OCI-LY7 (cell line): ENCODE measurements at regions not wholly inside any gene's neighbourhood (a gene's known extent, or its start where the extent isn't known, plus 50 kb on each side); places are given as distances from the start of the nearest gene placed in this dataset.
"Not testable (repeated sequence)": the region's sequence is repeated elsewhere in the genome, so short reads cannot be mapped to it uniquely, and the experiment has no call there.

Experiments used
- BruUV-seq: library from RNA; stranded (reverse); fragments of 400-500 nt; replicated peaks from 2 replicates; lab custom pipeline; 2021; lab: Mats Ljungman, UMichigan
- CTCF ChIA-PET: fragments of 300-600 bp; sonication (Branson Sonifier 250); formaldehyde crosslinking; loops from one replicate; lab custom pipeline; 2022; ENCODE audit warnings: antibody characterized with exemption; ENCODE audit not compliant: unreplicated experiment; lab: Charles Lee
- POLR2A ChIA-PET: fragments of 300-600 bp; sonication (Branson Sonifier 250); formaldehyde crosslinking; loops from one replicate; lab custom pipeline; 2022; ENCODE audit warnings: antibody characterized with exemption; lab: Charles Lee
- DNase-seq: peaks from one replicate; pipeline ENCODE4 v3.0.0-alpha.2; 2015; ENCODE audit warnings: low spot score
- H2AFZ ChIP-seq: fragments of 200-600 bp; sonication (generic), shearing (Covaris generic); 2 replicates; pipeline ENCODE4 v1.6.1; 2014; ENCODE audit warnings: mild to moderate bottlenecking, antibody characterized with exemption, low read length, moderate library complexity
- H3K27ac ChIP-seq: fragments of 200-600 bp; sonication (generic); 2 replicates; pipeline ENCODE4 v1.5.1; 2014; ENCODE audit warnings: mixed run types, low read depth, mild to moderate bottlenecking, moderate library complexity, low read length, inconsistent platforms; ENCODE audit not compliant: poor library complexity, severe bottlenecking
- H3K36me3 ChIP-seq: fragments of 200-600 bp; sonication (generic); 2 replicates; pipeline ENCODE4 v1.6.1; 2014; ENCODE audit warnings: mild to moderate bottlenecking, antibody characterized with exemption, low read length, moderate library complexity, mixed read lengths; ENCODE audit not compliant: insufficient read depth
- H3K4me1 ChIP-seq: fragments of 200-600 bp; sonication (generic); 2 replicates; pipeline ENCODE4 v1.5.1; 2014; ENCODE audit warnings: mild to moderate bottlenecking, low read length; ENCODE audit not compliant: insufficient read depth, poor library complexity, severe bottlenecking
- H3K4me2 ChIP-seq: fragments of 200-600 bp; sonication (generic); 2 replicates; pipeline ENCODE4 v1.6.1; 2014; ENCODE audit warnings: mild to moderate bottlenecking, low read length
- H3K4me3 ChIP-seq: fragments of 200-600 bp; sonication (generic); 2 replicates; pipeline ENCODE4 v1.5.1; 2014; ENCODE audit warnings: mild to moderate bottlenecking, low read depth, low read length; ENCODE audit not compliant: poor library complexity, severe bottlenecking
- H3K79me2 ChIP-seq: fragments of 200-600 bp; sonication (generic); 2 replicates; pipeline ENCODE4 v1.6.1; 2016; ENCODE audit warnings: low read depth, mild to moderate bottlenecking, low read length, moderate library complexity, mixed read lengths; ENCODE audit not compliant: insufficient read depth
- H3K9me2 ChIP-seq: fragments of 200-600 bp; sonication (generic); 2 replicates; pipeline ENCODE4 v1.6.1; 2016; ENCODE audit warnings: mild to moderate bottlenecking, low read length, mixed read lengths; ENCODE audit not compliant: insufficient read depth
- H3K9me3 ChIP-seq: fragments of 200-600 bp; sonication (generic); 2 replicates; pipeline ENCODE4 v1.6.1; 2014; ENCODE audit warnings: mild to moderate bottlenecking, mixed run types, low read length, mixed read lengths
- H4K20me1 ChIP-seq: fragments of 200-600 bp; sonication (generic); 2 replicates; pipeline ENCODE4 v1.6.1; 2014; ENCODE audit warnings: mild to moderate bottlenecking, antibody characterized with exemption, low read length, moderate library complexity, mixed read lengths; ENCODE audit not compliant: insufficient read depth
- EZH2phosphoT487 ChIP-seq: fragments of 200-600 bp; sonication (generic); IDR thresholded peaks from 2 replicates; pipeline ENCODE4 v1.6.1; 2018; ENCODE audit warnings: low read depth, borderline replicate concordance, mild to moderate bottlenecking, mixed run types, antibody characterized with exemption, low read length, moderate library complexity, mixed read lengths
- intact Hi-C: fragments of 100-400 bp; cut with micrococcal nuclease; formaldehyde crosslinking; loops from one replicate; pipeline ENCODE4 v1.10.0; 2022; ENCODE audit not compliant: unreplicated experiment
- TF ChIP-seq, protein P1 (sequence below): fragments of 200-600 bp; sonication (generic); conservative IDR thresholded peaks from 2 replicates; pipeline ENCODE4 v1.5.1; 2014; ENCODE audit warnings: mild to moderate bottlenecking, antibody characterized with exemption, low read length, moderate library complexity, mixed read lengths

GRCh38 chr6:62980724-62981123, 230.5 kb upstream of the FKBP1C start:
- CTCF ChIA-PET: no interaction called here
- Histone ChIP-seq H3K27ac (no peak overlapping the region), H3K4me3 (no peak overlapping the region), H2AFZ (no peak overlapping the region), H3K4me1 (no peaks in the 10 kb centered on the region), H3K36me3 (no peaks in the 10 kb centered on the region), H4K20me1 (no peaks in the 10 kb centered on the region), H3K79me2 (no peaks in the 10 kb centered on the region), H3K9me3 (no peaks in the 10 kb centered on the region), H3K4me2 (no peak overlapping the region), H3K9me2 (no peaks in the 10 kb centered on the region)
- DNase-seq: no peak
- intact Hi-C loops: no loop called here
- POLR2A ChIA-PET: no interaction called here
- TF ChIP-seq EZH2phosphoT487: no peak
- TF ChIP-seq, protein P1, sequence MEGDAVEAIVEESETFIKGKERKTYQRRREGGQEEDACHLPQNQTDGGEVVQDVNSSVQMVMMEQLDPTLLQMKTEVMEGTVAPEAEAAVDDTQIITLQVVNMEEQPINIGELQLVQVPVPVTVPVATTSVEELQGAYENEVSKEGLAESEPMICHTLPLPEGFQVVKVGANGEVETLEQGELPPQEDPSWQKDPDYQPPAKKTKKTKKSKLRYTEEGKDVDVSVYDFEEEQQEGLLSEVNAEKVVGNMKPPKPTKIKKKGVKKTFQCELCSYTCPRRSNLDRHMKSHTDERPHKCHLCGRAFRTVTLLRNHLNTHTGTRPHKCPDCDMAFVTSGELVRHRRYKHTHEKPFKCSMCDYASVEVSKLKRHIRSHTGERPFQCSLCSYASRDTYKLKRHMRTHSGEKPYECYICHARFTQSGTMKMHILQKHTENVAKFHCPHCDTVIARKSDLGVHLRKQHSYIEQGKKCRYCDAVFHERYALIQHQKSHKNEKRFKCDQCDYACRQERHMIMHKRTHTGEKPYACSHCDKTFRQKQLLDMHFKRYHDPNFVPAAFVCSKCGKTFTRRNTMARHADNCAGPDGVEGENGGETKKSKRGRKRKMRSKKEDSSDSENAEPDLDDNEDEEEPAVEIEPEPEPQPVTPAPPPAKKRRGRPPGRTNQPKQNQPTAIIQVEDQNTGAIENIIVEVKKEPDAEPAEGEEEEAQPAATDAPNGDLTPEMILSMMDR: no peak
- no TSS peak for BruUV-seq

DNA sequence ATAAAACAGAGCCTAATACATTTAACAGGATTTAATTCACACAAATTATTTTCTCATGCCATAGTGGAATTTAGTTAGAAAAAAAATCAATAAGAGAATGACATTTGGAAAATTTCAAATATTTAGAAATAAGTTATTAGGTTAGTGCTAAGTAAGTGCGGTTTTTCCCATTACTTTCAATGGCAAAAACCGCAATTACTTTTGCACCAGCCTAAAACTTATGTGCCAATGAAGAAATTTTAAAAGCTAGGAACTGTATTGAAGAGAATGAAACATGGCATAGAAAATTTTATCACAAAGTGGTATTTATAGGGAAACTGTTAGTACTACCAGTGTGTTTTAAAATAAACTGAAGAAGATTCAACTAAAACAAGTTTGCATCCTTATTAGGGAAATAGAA, 228.3 kb upstream of the FKBP1C start:
- no peak overlapping the region for H3K4me2 ChIP-seq
- ChIA-PET POLR2A (interaction anchor here (0.6 kb wide), 1 partner anchor 411 kb away, joined by 6 read pairs; no protein-coding TSS in a partner anchor), CTCF (no interaction called here)
- intact Hi-C loops: no loop called here
- no TSS peak for BruUV-seq
- no peaks in the 10 kb centered on the region for H3K79me2 ChIP-seq
- DNase-seq: no peak
- no peak overlapping the region for H2AFZ ChIP-seq
- H3K4me1 ChIP-seq: no peaks in the 10 kb centered on the region
- no peaks in the 10 kb centered on the region for H4K20me1 ChIP-seq
- no peak overlapping the region for H3K4me3 ChIP-seq
- no peak overlapping the region for H3K27ac ChIP-seq
- H3K9me3 ChIP-seq: no peaks in the 10 kb centered on the region
- no peaks in the 10 kb centered on the region for H3K9me2 ChIP-seq
- H3K36me3 ChIP-seq: no peaks in the 10 kb centered on the region
- no peak for TF ChIP-seq EZH2phosphoT487
- TF ChIP-seq, protein P1: no peak

DNA sequence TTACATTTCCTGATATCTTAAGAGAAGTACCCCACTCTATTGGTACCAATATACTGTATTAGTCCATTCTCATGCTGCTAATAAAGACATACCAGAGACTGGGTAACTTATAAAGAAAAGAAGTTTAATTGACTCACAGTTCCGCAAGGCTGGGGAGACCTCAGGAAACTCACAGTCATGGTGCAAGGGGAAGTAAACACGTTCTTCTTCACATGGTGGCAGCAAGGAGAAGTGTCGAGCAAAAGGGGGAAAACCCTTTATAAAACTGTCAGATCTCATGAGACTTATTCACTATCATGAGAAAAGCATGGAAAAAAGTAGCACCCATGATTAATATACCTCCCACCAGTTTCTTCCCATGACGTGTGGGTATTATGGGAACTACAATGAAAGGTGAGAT, 219.6 kb upstream of the FKBP1C start:
- BruUV-seq, CTCF ChIA-PET, H3K9me2 ChIP-seq, DNase-seq, H3K27ac ChIP-seq, H3K9me3 ChIP-seq, H2AFZ ChIP-seq, H3K4me2 ChIP-seq, H4K20me1 ChIP-seq, H3K79me2 ChIP-seq, H3K4me1 ChIP-seq, H3K4me3 ChIP-seq, intact Hi-C loops, POLR2A ChIA-PET, H3K36me3 ChIP-seq: not testable (repeated sequence)
